ENCODE measurements at regions not wholly inside any gene's neighbourhood (a gene's known extent, or its start where the extent isn't known, plus 50 kb on each side); places are given as distances from the start of the nearest gene placed in this dataset.

- no peak for DNase-seq
These were observed 303.0 kb downstream of the PSAT1 start for GRCh38 chr9:78599926-78600325.

- peak; percentile 44 for DNase-seq
These were observed 305.1 kb downstream of the PSAT1 start for GRCh38 chr9:78601957-78602565.

- DNase-seq, result peak; percentile 56
These were observed 308.4 kb downstream of the PSAT1 start for GRCh38 chr9:78605041-78606000.

GRCh38 chr9:78606001-78606379 lies 309.1 kb downstream of the PSAT1 start:
- DNase-seq, result peak; percentile 58

GRCh38 chr9:78607853-78608252 lies 310.9 kb downstream of the PSAT1 start:
- no peak for DNase-seq

GRCh38 chr9:78609450-78609849 lies 312.5 kb downstream of the PSAT1 start:
- no peak for DNase-seq

- no peak for DNase-seq
These were observed 315.2 kb downstream of the PSAT1 start for GRCh38 chr9:78612091-78612490.

- no peak for DNase-seq
These were observed 316.1 kb downstream of the PSAT1 start for GRCh38 chr9:78613006-78613405.

- no peak for DNase-seq
These were observed 318.0 kb downstream of the PSAT1 start for GRCh38 chr9:78614892-78615291.

- DNase-seq, result no peak
These were observed 318.4 kb downstream of the PSAT1 start for GRCh38 chr9:78615372-78615771.

GRCh38 chr9:78618735-78619134 lies 321.8 kb downstream of the PSAT1 start:
- DNase-seq, result no peak

- DNase-seq, result no peak
These were observed 323.4 kb downstream of the PSAT1 start for GRCh38 chr9:78620303-78620702.

GRCh38 chr9:78620764-78621163 lies 323.8 kb downstream of the PSAT1 start:
- DNase-seq, result no peak

- no peak for DNase-seq
These were observed 325.2 kb downstream of the PSAT1 start for GRCh38 chr9:78622126-78622525.

- no peak for DNase-seq
These were observed 330.0 kb downstream of the PSAT1 start for GRCh38 chr9:78626971-78627370.

GRCh38 chr9:78630966-78631365 lies 334.0 kb downstream of the PSAT1 start:
- no peak for DNase-seq

- no peak for DNase-seq
These were observed 343.8 kb downstream of the PSAT1 start for GRCh38 chr9:78640728-78641127.

GRCh38 chr9:78644359-78644758 lies 347.4 kb downstream of the PSAT1 start:
- no peak for DNase-seq

GRCh38 chr9:78654324-78654723 lies 357.4 kb downstream of the PSAT1 start:
- no peak for DNase-seq

- DNase-seq, result no peak
These were observed 366.4 kb downstream of the PSAT1 start for GRCh38 chr9:78663369-78663768.

- no peak for DNase-seq
These were observed 367.4 kb downstream of the PSAT1 start for GRCh38 chr9:78664370-78664769.

GRCh38 chr9:78666818-78667414 lies 370.0 kb downstream of the PSAT1 start:
- DNase-seq, result no peak

Measured in renal pelvis (tissue), 1 donor.